ENCODE measurements at regions not wholly inside any gene's neighbourhood (a gene's known extent, or its start where the extent isn't known, plus 50 kb on each side); places are given as distances from the start of the nearest gene placed in this dataset.

GRCh38 chr13:76644906-76645305, 241.3 kb downstream of the KCTD12 start:
- no peak for TF ChIP-seq CTCF (IDR thresholded peaks at IDR 0.05)
- no peaks in the 10 kb centered on the region for H3K36me3 ChIP-seq
- no peaks in the 10 kb centered on the region for H3K9me3 ChIP-seq
- intact Hi-C loops (cut with DNase I), result no loop called here
- peaks cover 0 to 9% (median 0%) of the 10 kb centered on the region in 9 donors for H3K4me1 ChIP-seq
- H3K27me3 ChIP-seq, result no peaks in the 10 kb centered on the region
- H3K4me3 ChIP-seq, result no peak overlapping the region
- WGBS, 2 donors, result 0 to 39% methylated on average over 1 of the region's 1 CpG
- no peak overlapping the region for H3K27ac ChIP-seq
- DNase-seq (no peak), ATAC-seq (no peak)

- intact Hi-C loops (cut with DNase I), result no loop called here
- H3K4me3 ChIP-seq, result no peak overlapping the region
- TF ChIP-seq CTCF (IDR thresholded peaks at IDR 0.05), result no peak
- no peak for DNase-seq
- 94 to 96% methylated on average over 4 of the region's 4 CpGs for WGBS, 2 donors
- no peaks in the 10 kb centered on the region for H3K27me3 ChIP-seq
- H3K36me3 ChIP-seq, result no peaks in the 10 kb centered on the region
- H3K4me1 ChIP-seq, result peaks cover 0 to 11% (median 0%) of the 10 kb centered on the region in 9 donors
- no peaks in the 10 kb centered on the region for H3K9me3 ChIP-seq
- ATAC-seq, result no peak
- H3K27ac ChIP-seq, result no peak overlapping the region
Measured at GRCh38 chr13:76643596-76643995, 242.6 kb downstream of the KCTD12 start.

- Histone ChIP-seq H3K27me3 (no peaks in the 10 kb centered on the region), H3K4me3 (no peak overlapping the region), H3K4me1 (peaks cover 0 to 36% (median 13%) of the 10 kb centered on the region in 9 donors), H3K27ac (peak overlapping the region in 3 of 10 donors; percentile 7 to 52 (median 24)), H3K9me3 (no peaks in the 10 kb centered on the region), H3K36me3 (no peaks in the 10 kb centered on the region)
- ATAC-seq, result peak in 3 of 8 donors; percentile 35 to 67 (median 56)
- WGBS, 2 donors, result 60 to 73% methylated on average over 1 of the region's 1 CpG
- TF ChIP-seq CTCF (IDR thresholded peaks at IDR 0.05), result no peak
- no peak for DNase-seq
- intact Hi-C loops (cut with DNase I), result no loop called here
Measured at GRCh38 chr13:76641056-76641455, 245.1 kb downstream of the KCTD12 start.

GRCh38 chr13:76638882-76639281, 247.3 kb downstream of the KCTD12 start:
- ATAC-seq (no peak), DNase-seq (no peak)
- Histone ChIP-seq H3K9me3 (no peaks in the 10 kb centered on the region), H3K4me3 (no peak overlapping the region), H3K4me1 (peaks cover 0 to 44% (median 13%) of the 10 kb centered on the region in 9 donors), H3K27me3 (no peaks in the 10 kb centered on the region), H3K27ac (peak overlapping the region in 2 of 10 donors; percentile 1 to 31), H3K36me3 (no peaks in the 10 kb centered on the region)
- TF ChIP-seq CTCF (IDR thresholded peaks at IDR 0.05), result no peak
- WGBS, 2 donors, result 64 to 82% methylated on average over 3 of the region's 3 CpGs
- intact Hi-C loops (cut with DNase I), result no loop called here
